ENCODE measurements at regions not wholly inside any gene's neighbourhood (a gene's known extent, or its start where the extent isn't known, plus 50 kb on each side); places are given as distances from the start of the nearest gene placed in this dataset.

GRCh38 chr13:56909896-56910600 is 230.7 kb upstream of the PRR20A start:
- no peak for TF ChIP-seq CTCF (IDR thresholded peaks at IDR 0.05)
- no peak overlapping the region for H3K27ac Mint-ChIP-seq
- H3K9me3 Mint-ChIP-seq = peaks cover 13 to 15% of the 10 kb centered on the region in 2 donors
- no peak for ATAC-seq
- Histone ChIP-seq H3K4me3 (ENCODE audit: low read length) (no peak overlapping the region), H3K27me3 (ENCODE audit: control insufficient read depth, insufficient read depth, low read length) (no peaks in the 10 kb centered on the region), H3K4me1 (ENCODE audit: control insufficient read depth, insufficient read depth, low read length) (no peaks in the 10 kb centered on the region), H3K27ac (ENCODE audit: low read length) (no peak overlapping the region), H3K36me3 (ENCODE audit: control insufficient read depth, insufficient read depth, low read length) (no peaks in the 10 kb centered on the region), H3K9me3 (ENCODE audit: control insufficient read depth, insufficient read depth, low read length) (peaks cover 10% of the 10 kb centered on the region)
- H3K4me1 Mint-ChIP-seq = no peaks in the 10 kb centered on the region
- intact Hi-C loops (cut with micrococcal nuclease) = no loop called here
- 93% methylated on average over 30 of the region's 30 CpGs for WGBS (ENCODE audit: insufficient coverage)
- H3K27me3 Mint-ChIP-seq (ENCODE audit: low read depth in 2 of 2) = no peaks in the 10 kb centered on the region
- DNase-seq = no peak
- no peaks in the 10 kb centered on the region for H3K36me3 Mint-ChIP-seq
- no peak overlapping the region for H3K4me3 Mint-ChIP-seq

- H3K9me3 ChIP-seq (ENCODE audit: control insufficient read depth, insufficient read depth, low read length) = peaks cover 8% of the 10 kb centered on the region
- ATAC-seq (no peak), DNase-seq (no peak)
- no peak for TF ChIP-seq CTCF (IDR thresholded peaks at IDR 0.05)
- H3K27ac ChIP-seq (ENCODE audit: low read length) = no peak overlapping the region
- no peaks in the 10 kb centered on the region for H3K36me3 ChIP-seq (ENCODE audit: control insufficient read depth, insufficient read depth, low read length)
- Mint-ChIP-seq H3K27me3 (ENCODE audit: low read depth in 2 of 2) (no peaks in the 10 kb centered on the region), H3K27ac (no peak overlapping the region), H3K4me1 (no peaks in the 10 kb centered on the region), H3K9me3 (peaks cover 4 to 29% of the 10 kb centered on the region in 2 donors), H3K4me3 (no peak overlapping the region), H3K36me3 (no peaks in the 10 kb centered on the region)
- no peak overlapping the region for H3K4me3 ChIP-seq (ENCODE audit: low read length)
- no CpG with 5 or more reads among the region's 3 CpGs for WGBS (ENCODE audit: insufficient coverage)
- no peaks in the 10 kb centered on the region for H3K4me1 ChIP-seq (ENCODE audit: control insufficient read depth, insufficient read depth, low read length)
- intact Hi-C loops (cut with micrococcal nuclease) = no loop called here
- H3K27me3 ChIP-seq (ENCODE audit: control insufficient read depth, insufficient read depth, low read length) = no peaks in the 10 kb centered on the region
These were observed 222.8 kb upstream of the PRR20A start for GRCh38 chr13:56917966-56918365.

- H3K36me3 Mint-ChIP-seq = peaks cover 12% of the 10 kb centered on the region
- Histone ChIP-seq H3K27me3 (ENCODE audit: control insufficient read depth, insufficient read depth, low read length) (no peaks in the 10 kb centered on the region), H3K36me3 (ENCODE audit: control insufficient read depth, insufficient read depth, low read length) (no peaks in the 10 kb centered on the region), H3K9me3 (ENCODE audit: control insufficient read depth, insufficient read depth, low read length) (peaks cover 13% of the 10 kb centered on the region), H3K27ac (ENCODE audit: low read length) (no peak overlapping the region), H3K4me1 (ENCODE audit: control insufficient read depth, insufficient read depth, low read length) (no peaks in the 10 kb centered on the region), H3K4me3 (ENCODE audit: low read length) (no peak overlapping the region)
- H3K4me3 Mint-ChIP-seq = no peak overlapping the region
- no peaks in the 10 kb centered on the region for H3K27me3 Mint-ChIP-seq (ENCODE audit: low read depth in 2 of 2)
- peaks cover 12 to 34% of the 10 kb centered on the region in 2 donors for H3K9me3 Mint-ChIP-seq
- DNase-seq (no peak), ATAC-seq (no peak)
- no peaks in the 10 kb centered on the region for H3K4me1 Mint-ChIP-seq
- H3K27ac Mint-ChIP-seq = no peak overlapping the region
- WGBS (ENCODE audit: insufficient coverage) = 100% methylated on average over 2 of the region's 2 CpGs
- TF ChIP-seq CTCF (IDR thresholded peaks at IDR 0.05) = no peak
- intact Hi-C loops (cut with micrococcal nuclease) = no loop called here
These were observed 217.0 kb upstream of the PRR20A start for GRCh38 chr13:56923626-56924140.

GRCh38 chr13:56924401-56924800 is 216.3 kb upstream of the PRR20A start:
- Histone ChIP-seq H3K27ac (ENCODE audit: low read length) (no peak overlapping the region), H3K36me3 (ENCODE audit: control insufficient read depth, insufficient read depth, low read length) (no peaks in the 10 kb centered on the region), H3K4me1 (ENCODE audit: control insufficient read depth, insufficient read depth, low read length) (no peaks in the 10 kb centered on the region), H3K27me3 (ENCODE audit: control insufficient read depth, insufficient read depth, low read length) (no peaks in the 10 kb centered on the region), H3K4me3 (ENCODE audit: low read length) (no peak overlapping the region), H3K9me3 (ENCODE audit: control insufficient read depth, insufficient read depth, low read length) (peaks cover 13% of the 10 kb centered on the region)
- Mint-ChIP-seq H3K27me3 (ENCODE audit: low read depth in 2 of 2) (no peaks in the 10 kb centered on the region), H3K36me3 (peaks cover 12% of the 10 kb centered on the region), H3K4me1 (no peaks in the 10 kb centered on the region), H3K27ac (no peak overlapping the region), H3K9me3 (peaks cover 14 to 30% of the 10 kb centered on the region in 2 donors), H3K4me3 (no peak overlapping the region)
- no peak for TF ChIP-seq CTCF (IDR thresholded peaks at IDR 0.05)
- no peak for DNase-seq
- intact Hi-C loops (cut with micrococcal nuclease) = no loop called here
- WGBS (ENCODE audit: insufficient coverage) = 40% methylated on average over 1 of the region's 2 CpGs
- no peak for ATAC-seq
